NCI-H187 treated with DMSO at 0.1 percent for 48 hours (cell line): ENCODE measurements at regions not wholly inside any gene's neighbourhood (a gene's known extent, or its start where the extent isn't known, plus 50 kb on each side); places are given as distances from the start of the nearest gene placed in this dataset.
"Not testable (repeated sequence)": the region's sequence is repeated elsewhere in the genome, so short reads cannot be mapped to it uniquely, and the experiment has no call there.

Source experiments
- DNase-seq: peaks from one replicate; lab custom pipeline; 2025; lab: John Stamatoyannopoulos, UW

- not testable (repeated sequence) for DNase-seq
Measured at GRCh38 chr21:13921455-13921854, 289.3 kb downstream of the LIPI start.

DNA sequence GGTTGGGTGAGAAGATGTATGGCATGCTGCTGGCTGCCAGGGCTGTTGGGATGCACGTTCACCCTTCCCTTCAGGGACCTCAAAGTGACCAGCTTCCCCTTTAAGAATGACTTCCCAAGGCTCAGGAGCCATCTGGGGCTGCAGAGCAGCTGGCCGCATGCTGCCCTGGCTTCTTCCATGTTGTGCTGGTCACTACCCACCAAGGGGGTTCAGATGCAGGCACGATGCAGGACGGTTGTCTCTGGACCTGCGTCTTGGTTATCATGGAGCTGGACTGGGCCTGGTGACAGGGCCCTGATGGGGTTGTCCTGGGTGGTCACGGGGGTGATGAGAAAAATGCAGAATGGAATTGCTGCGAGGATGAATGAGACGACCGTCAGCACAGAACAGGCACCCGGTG is 297.8 kb downstream of the POTED start:
- not testable (repeated sequence) for DNase-seq

DNA sequence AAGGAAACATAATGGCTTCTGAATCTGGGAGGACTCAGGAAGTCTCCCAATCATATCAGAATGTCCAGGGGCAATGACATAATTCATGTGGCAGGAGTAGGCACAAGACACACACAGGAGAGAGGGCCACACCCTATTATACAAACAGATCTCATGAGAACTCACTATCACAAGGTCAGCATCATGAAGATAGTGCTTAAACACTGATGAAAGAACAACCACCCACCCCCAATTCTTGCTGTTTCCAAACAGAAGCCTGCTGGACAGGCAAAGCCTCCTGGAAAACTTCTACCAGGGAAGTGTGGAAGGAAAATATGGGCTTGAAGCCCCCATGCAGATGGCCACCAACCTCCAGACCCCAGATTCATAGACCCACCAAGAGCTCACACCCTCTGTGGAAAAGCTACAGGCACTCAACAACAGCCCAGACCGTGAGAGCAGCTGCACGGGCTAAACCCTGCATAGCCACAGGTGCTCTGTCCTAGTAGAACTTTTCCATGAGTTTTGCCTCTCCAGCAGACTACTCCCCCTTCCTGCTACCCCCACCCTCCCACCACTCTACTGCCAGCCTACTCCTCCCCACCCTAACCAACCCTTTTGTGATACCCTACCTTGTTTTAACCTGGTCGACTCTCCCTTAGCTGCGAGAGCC is 287.1 kb downstream of the POTED start:
- not testable (repeated sequence) for DNase-seq

GRCh38 chr21:13893617-13894016 is 284.0 kb downstream of the POTED start:
- DNase-seq = not testable (repeated sequence)

DNA sequence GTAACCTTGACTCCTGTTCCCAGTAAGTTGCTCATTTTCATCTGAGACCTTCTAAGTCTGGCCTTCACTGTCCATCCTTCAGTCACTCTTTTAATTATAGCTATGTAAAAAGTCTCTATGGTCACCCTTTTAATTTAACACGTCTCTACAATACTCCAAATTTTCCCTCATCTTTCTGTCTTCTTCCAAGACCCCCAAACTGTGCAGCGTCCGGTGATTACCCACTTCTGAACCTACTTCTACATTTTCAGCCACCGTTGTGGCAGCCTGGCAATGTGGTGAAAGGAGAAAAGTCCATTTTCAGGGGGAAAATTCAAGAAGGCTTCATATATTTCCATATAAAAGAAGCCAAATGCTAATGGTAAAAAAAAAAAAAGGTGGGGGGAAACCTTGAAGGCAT is 283.4 kb downstream of the POTED start:
- DNase-seq = not testable (repeated sequence)

DNA sequence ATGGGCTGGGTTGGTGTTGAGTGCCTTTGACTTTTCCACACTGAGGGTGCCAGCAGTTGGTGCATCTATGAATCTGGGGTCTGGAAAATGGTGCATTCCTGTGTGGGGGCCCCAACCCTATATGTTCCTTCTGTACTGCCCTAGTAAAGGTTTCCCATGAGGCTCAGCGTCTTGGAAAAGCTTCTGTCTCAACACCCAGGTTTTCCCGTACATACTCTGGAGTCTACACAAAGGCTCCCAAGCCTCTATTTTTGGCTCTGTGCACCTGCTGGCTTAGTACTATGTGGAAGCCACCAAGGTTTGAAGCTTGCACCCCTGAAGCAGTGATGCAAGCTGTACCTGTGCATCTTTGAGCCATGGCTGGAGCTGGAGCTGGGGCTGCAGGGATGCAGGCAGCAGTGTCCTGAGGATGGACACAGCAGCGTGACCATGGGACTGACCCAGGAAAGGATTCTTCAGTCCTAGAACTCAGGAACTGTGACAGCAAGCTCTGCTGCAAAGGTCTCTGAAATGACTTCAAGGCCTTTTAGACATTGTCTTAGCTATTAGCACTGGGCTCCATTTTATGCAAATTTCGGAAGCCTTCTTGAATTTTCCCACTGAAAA is 282.7 kb downstream of the POTED start:
- not testable (repeated sequence) for DNase-seq

GRCh38 chr21:13889176-13889575 is 279.6 kb downstream of the POTED start:
- not testable (repeated sequence) for DNase-seq

GRCh38 chr21:13883641-13884395 is 274.2 kb downstream of the POTED start:
- DNase-seq = not testable (repeated sequence)

- DNase-seq = not testable (repeated sequence)
Measured at GRCh38 chr21:13877503-13877902, 267.9 kb downstream of the POTED start.

- not testable (repeated sequence) for DNase-seq
Measured at GRCh38 chr21:13876999-13877398, 267.4 kb downstream of the POTED start.

GRCh38 chr21:13874001-13874400 is 264.4 kb downstream of the POTED start:
- DNase-seq = not testable (repeated sequence)

- no peak for DNase-seq
Measured at GRCh38 chr21:13854638-13855037, 245.1 kb downstream of the POTED start.

GRCh38 chr21:13850808-13851207 is 241.2 kb downstream of the POTED start:
- not testable (repeated sequence) for DNase-seq

GRCh38 chr21:13849489-13849888 is 239.9 kb downstream of the POTED start:
- not testable (repeated sequence) for DNase-seq

GRCh38 chr21:13846718-13847117 is 237.1 kb downstream of the POTED start:
- DNase-seq = not testable (repeated sequence)

DNA sequence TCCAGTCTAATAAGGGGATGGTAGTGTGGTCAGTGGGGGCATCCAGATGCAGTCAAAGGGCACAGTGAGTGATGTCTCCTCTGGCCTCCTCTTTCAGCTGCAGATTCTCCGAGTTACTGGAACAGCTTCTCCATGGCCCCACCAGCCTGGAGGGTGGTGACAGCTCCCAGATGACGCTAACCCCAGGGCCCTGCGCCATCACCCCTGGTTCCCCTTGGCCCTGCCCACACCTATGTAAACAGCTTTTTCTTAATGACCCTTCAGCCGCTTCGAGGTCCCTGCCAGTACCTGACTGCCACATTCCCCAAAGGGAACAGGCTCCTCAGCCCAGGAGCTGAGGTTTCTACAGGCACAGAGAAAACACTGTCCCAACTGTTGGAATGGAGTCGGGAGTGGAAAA is 235.0 kb downstream of the POTED start:
- DNase-seq = not testable (repeated sequence)

DNA sequence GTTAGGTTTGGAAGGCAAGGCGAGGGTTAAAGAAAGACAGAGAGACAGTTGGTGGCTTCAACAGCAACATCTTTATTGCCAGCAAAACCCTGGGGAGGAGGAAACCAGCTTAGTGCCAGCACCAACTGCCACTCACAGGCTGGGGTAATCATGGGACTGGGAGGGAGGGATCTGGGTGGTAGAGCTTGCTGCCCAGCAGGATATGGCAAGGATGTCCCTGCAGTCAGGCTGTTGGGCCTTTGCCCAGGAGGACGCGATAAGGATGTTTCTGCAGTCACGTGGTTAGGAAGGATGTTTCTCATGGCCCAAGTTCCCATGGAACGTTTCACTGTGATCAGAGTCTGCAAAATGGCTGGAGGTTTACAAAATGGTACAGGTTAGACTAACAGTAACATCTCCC is 233.5 kb downstream of the POTED start:
- not testable (repeated sequence) for DNase-seq

GRCh38 chr21:13827666-13828065 is 218.1 kb downstream of the POTED start:
- DNase-seq = not testable (repeated sequence)

DNA sequence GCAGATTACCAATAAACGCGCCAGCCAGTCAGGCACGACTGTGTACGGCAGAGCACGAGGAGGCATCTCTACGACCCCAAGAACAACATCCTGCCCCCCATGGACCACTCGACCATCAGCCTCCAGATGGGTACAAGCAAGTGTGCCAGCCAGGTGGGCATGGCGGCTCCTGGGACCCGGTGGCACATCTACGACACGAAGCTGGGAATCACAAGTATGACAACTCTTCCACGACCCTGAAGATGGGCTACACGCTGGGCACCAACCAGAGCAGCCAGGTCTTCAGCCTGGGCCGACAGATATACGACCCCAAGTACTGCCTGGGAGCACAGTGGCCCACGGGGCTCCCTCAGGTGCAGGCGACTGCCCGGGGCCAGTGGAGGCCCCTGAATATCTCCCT is 217.6 kb downstream of the POTED start:
- no peak for DNase-seq

- not testable (repeated sequence) for DNase-seq
Measured at GRCh38 chr21:13826511-13826910, 216.9 kb downstream of the POTED start.

DNA sequence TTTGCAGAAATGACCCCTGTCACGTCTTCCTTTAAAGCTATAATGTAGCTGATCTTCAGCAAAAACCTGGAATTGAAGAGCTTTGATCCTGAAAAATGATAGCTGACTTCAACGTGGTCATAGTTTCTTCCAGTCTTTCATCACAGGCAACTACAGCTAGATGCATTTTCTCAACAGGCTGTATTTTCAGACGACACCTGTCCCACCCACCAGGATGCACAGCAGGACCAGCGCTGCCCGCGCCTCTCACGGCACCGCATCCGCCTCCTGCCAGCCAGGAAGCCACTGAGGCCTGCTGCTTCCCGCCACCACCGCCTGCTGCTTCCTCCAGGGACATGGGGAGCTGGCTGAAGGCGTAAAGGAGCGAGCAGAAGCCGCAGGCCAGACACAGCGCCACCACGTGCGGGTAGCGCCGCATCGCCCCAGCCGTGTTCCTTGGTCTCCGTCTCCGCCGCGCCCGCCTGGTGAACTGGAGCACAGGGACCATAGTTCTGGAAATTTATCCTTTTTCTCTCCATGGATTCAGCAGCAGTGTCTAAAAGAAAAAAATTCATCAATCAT is 215.7 kb downstream of the POTED start:
- DNase-seq = not testable (repeated sequence)

- DNase-seq = not testable (repeated sequence)
Measured at GRCh38 chr21:13820286-13820685, 210.7 kb downstream of the POTED start.

DNA sequence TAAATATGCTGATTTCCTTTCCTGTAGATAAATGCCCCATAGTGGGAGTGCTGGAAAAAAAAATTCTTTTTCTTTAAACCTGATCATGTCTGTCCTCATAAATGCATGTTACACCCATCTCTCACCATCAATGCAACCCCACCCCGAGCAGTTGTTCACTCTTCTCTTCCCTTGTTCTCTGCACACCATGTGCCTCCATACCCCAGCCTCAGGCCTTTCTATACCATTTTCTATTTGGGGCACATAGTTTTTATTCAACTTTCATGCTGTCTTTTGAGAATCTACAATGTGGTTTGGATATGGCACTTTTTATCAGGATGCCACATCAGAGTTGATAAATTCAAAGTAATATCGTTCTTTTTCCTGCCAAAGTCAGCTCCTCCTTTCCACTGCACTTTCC is 202.6 kb downstream of the POTED start:
- not testable (repeated sequence) for DNase-seq
